Uterus (tissue), 3 donors: ENCODE measurements at regions not wholly inside any gene's neighbourhood (a gene's known extent, or its start where the extent isn't known, plus 50 kb on each side); places are given as distances from the start of the nearest gene placed in this dataset.

Source experiments
- DNase-seq, 2 donors: peaks; one replicate each; pipeline ENCODE4 v3.0.0-alpha.2; 2019 to 2020
- H3K27ac ChIP-seq, 2 donors: fragments of 200-600 bp; sonication (generic); 1 replicate in 1 of 2; 2 replicates in 1 of 2; pipeline ENCODE4 v1.5.1; 2016 to 2018
- H3K27me3 ChIP-seq, 2 donors: fragments of 200-600 bp; sonication (generic); one replicate each; pipeline ENCODE4 v1.5.1; 2018 to 2019; ENCODE audit warnings: control low read depth in 1 of 2
- H3K36me3 ChIP-seq, 2 donors: fragments of 200-600 bp; sonication (generic); one replicate each; pipeline ENCODE4 v1.5.1; 2019; ENCODE audit warnings: control low read depth in 1 of 2
- H3K4me1 ChIP-seq, 2 donors: fragments of 200-600 bp; sonication (generic); one replicate each; pipeline ENCODE4 v1.5.1; 2018 to 2019; ENCODE audit warnings: control low read depth in 1 of 2
- H3K4me3 ChIP-seq, 2 donors: fragments of 200-600 bp; sonication (generic); 1 replicate in 1 of 2; 2 replicates in 1 of 2; pipeline ENCODE4 v1.5.1; 2018 to 2019; ENCODE audit warnings: mild to moderate bottlenecking in 1 of 2
- H3K9me3 ChIP-seq, 2 donors: fragments of 200-600 bp; sonication (generic); one replicate each; pipeline ENCODE4 v1.5.1; 2019; ENCODE audit warnings: control low read depth in 1 of 2
- POLR2A ChIP-seq, 2 donors: fragments of 450-650 bp; IDR thresholded peaks; one replicate each; pipeline ENCODE4 v1.6.1; 2016; ENCODE audit warnings: antibody characterized with exemption in 2 of 2, mild to moderate bottlenecking in 1 of 2, moderate library complexity in 1 of 2
- intact Hi-C: fragments of 100-400 bp; cut with DNase I; formaldehyde crosslinking; loops from one replicate; pipeline ENCODE4 v1.15.1; 2023; ENCODE audit warnings: low total_unique reads
- TF ChIP-seq, protein P1 (sequence below), 4 experiments: fragments of 200-600 bp in 2 of 4; fragments of 450-650 bp in 2 of 4; sonication (generic) in 2 of 4; IDR thresholded peaks; one replicate each; pipeline ENCODE4 v1.5.1; 2016 to 2019; ENCODE audit warnings: antibody characterized with exemption in 4 of 4, mild to moderate bottlenecking in 2 of 4, moderate library complexity in 1 of 4
- donor health status: DM: yes; HTN: yes; CAD: no.

DNA sequence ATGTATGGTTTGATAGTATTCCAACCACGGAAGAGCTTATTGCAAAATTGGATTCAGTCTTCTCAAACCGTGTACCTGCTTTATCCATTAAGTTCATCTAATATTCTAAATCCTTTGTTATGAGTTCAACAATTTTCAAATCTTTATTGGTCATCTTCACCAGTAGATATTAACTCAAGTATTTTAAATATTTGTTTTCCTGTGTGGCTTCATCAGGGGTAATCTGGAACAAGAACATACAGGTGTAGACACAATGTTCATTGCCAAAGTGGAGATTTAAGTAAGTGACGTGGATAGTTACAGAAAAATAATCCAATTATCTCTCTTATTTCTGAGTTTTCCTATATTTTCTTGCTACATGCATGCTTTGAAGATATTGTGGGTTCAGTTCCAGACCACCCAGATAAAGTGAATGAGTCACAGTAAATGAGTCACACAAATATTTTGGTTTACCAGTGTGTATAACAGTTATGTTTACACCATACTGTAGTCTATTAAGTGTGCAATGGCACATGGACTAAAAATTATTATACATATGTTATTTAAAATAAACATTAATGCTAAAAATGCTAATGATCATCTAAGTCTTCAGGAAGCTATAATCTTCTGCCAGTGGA, 429.0 kb upstream of the POT1 start:
- Histone ChIP-seq H3K4me1 (no peaks in the 10 kb centered on the region), H3K9me3 (no peaks in the 10 kb centered on the region), H3K27ac (no peak overlapping the region), H3K27me3 (no peaks in the 10 kb centered on the region), H3K4me3 (no peak overlapping the region), H3K36me3 (no peaks in the 10 kb centered on the region)
- intact Hi-C loops = no loop called here
- DNase-seq = no peak
- TF ChIP-seq, protein P1, sequence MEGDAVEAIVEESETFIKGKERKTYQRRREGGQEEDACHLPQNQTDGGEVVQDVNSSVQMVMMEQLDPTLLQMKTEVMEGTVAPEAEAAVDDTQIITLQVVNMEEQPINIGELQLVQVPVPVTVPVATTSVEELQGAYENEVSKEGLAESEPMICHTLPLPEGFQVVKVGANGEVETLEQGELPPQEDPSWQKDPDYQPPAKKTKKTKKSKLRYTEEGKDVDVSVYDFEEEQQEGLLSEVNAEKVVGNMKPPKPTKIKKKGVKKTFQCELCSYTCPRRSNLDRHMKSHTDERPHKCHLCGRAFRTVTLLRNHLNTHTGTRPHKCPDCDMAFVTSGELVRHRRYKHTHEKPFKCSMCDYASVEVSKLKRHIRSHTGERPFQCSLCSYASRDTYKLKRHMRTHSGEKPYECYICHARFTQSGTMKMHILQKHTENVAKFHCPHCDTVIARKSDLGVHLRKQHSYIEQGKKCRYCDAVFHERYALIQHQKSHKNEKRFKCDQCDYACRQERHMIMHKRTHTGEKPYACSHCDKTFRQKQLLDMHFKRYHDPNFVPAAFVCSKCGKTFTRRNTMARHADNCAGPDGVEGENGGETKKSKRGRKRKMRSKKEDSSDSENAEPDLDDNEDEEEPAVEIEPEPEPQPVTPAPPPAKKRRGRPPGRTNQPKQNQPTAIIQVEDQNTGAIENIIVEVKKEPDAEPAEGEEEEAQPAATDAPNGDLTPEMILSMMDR (IDR thresholded peaks at IDR 0.05) = no peak
- TF ChIP-seq POLR2A (IDR thresholded peaks at IDR 0.05) = no peak

DNA sequence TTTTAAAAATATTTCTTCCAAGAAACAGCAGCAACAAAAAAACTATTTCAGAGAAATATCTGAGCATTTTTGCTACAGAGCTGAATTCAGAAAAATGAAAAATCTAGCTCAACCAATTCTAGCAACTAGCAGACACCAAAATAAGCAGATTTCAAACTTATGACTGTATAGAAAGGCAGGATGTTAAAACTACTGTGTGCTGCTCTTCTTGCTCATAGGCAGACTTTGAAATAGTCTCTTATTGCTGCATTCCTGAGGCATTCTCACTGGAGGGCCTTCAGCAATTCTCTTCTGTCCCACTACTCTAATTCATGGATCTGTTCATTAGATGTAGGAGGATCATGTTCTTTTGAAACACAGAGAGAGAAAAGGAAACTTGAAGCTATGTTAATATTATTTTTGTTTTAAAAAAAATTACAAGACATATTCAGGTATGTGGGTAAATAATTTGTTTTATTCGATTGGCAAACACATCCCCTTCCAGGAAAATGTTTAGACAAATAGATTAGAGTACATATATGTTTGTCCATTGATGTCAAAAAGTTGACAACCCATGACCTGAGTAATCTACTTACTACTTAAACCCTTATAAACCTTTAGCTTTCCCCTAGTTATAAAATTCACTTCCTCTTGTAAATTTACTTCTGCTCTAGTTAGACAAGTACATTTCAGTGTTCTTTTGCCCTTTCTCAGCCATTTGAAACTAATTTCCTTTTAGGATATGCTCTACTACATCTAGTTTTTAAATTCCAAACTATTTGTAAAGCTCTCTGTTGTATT, 428.2 kb upstream of the POT1 start:
- H3K36me3 ChIP-seq = no peaks in the 10 kb centered on the region
- H3K27me3 ChIP-seq = no peaks in the 10 kb centered on the region
- no peak for DNase-seq
- TF ChIP-seq POLR2A (IDR thresholded peaks at IDR 0.05) = no peak
- TF ChIP-seq, protein P1 (IDR thresholded peaks at IDR 0.05) = no peak
- no peaks in the 10 kb centered on the region for H3K4me1 ChIP-seq
- intact Hi-C loops = no loop called here
- no peak overlapping the region for H3K4me3 ChIP-seq
- no peak overlapping the region for H3K27ac ChIP-seq
- no peaks in the 10 kb centered on the region for H3K9me3 ChIP-seq

DNA sequence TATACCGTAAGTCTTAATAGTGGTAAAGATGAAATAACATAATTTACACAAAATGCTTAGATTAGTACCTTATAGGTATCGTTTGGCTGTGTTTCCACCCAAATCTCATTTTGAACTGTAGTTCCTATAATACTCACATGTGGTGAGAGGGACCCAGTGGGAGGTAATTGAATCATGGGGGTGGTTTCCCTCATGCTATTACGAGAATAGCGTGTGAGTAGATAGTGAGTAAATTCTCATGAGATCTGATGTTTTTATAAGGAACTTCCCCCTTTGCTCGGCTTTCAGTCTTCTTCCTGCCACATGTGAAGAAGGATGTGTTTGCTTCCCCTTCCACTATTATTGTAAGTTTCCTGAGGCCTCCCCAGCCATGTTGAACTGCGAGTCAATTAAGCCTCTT, 426.3 kb upstream of the POT1 start:
- no peaks in the 10 kb centered on the region for H3K27me3 ChIP-seq
- H3K27ac ChIP-seq = no peak overlapping the region
- DNase-seq = no peak
- H3K9me3 ChIP-seq = no peaks in the 10 kb centered on the region
- no peaks in the 10 kb centered on the region for H3K36me3 ChIP-seq
- intact Hi-C loops = no loop called here
- no peaks in the 10 kb centered on the region for H3K4me1 ChIP-seq
- H3K4me3 ChIP-seq = no peak overlapping the region
- TF ChIP-seq, protein P1 (IDR thresholded peaks at IDR 0.05) = no peak
- no peak for TF ChIP-seq POLR2A (IDR thresholded peaks at IDR 0.05)

DNA sequence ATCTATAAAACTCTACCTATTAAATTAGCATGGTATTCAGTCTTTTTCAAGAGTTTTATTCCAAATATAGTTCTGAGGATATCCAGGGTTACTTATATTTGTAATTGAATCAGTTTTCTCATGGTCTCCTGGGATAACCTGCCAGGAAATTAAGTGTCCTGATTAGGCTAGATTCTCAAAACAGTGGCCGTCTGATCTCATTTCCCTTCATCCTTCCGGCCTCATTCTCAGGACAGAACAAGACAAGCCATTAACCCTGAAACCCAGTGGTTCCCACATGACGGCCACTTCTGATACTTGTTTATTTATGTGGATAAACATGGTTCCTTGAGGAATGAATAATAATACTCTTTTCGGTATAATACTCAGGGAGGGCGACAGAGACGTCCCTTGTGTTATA, 417.6 kb upstream of the POT1 start:
- TF ChIP-seq, protein P1 (IDR thresholded peaks at IDR 0.05) = no peak
- TF ChIP-seq POLR2A (IDR thresholded peaks at IDR 0.05) = no peak
- Histone ChIP-seq H3K9me3 (no peaks in the 10 kb centered on the region), H3K27ac (no peak overlapping the region), H3K4me3 (no peak overlapping the region), H3K36me3 (no peaks in the 10 kb centered on the region), H3K4me1 (no peaks in the 10 kb centered on the region), H3K27me3 (no peaks in the 10 kb centered on the region)
- intact Hi-C loops = no loop called here
- no peak for DNase-seq

DNA sequence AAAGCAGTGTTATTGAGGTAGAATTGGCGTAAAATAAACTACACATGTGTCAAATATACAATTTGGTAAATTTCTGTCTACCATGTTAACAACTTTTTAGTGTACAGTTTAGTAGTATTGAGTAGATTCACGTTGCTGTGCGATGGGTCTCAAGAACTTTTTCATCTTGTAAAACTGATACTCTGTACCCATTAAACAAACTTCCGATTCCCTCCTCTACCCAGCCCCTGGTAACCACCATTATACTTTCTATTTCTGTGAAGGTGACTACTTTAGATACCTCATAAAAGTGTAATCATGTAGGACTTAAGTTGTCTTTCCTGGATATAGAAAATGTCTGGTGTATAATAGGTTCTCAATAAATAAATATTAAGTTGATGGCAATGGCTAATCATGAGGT, 408.5 kb upstream of the POT1 start:
- intact Hi-C loops = no loop called here
- no peak for TF ChIP-seq POLR2A (IDR thresholded peaks at IDR 0.05)
- TF ChIP-seq, protein P1 (IDR thresholded peaks at IDR 0.05) = no peak
- no peak overlapping the region for H3K27ac ChIP-seq
- H3K9me3 ChIP-seq = no peaks in the 10 kb centered on the region
- H3K36me3 ChIP-seq = no peaks in the 10 kb centered on the region
- H3K4me3 ChIP-seq = no peak overlapping the region
- no peaks in the 10 kb centered on the region for H3K27me3 ChIP-seq
- DNase-seq = no peak
- no peaks in the 10 kb centered on the region for H3K4me1 ChIP-seq
